ENCODE measurements at regions not wholly inside any gene's neighbourhood (a gene's known extent, or its start where the extent isn't known, plus 50 kb on each side); places are given as distances from the start of the nearest gene placed in this dataset.

DNA sequence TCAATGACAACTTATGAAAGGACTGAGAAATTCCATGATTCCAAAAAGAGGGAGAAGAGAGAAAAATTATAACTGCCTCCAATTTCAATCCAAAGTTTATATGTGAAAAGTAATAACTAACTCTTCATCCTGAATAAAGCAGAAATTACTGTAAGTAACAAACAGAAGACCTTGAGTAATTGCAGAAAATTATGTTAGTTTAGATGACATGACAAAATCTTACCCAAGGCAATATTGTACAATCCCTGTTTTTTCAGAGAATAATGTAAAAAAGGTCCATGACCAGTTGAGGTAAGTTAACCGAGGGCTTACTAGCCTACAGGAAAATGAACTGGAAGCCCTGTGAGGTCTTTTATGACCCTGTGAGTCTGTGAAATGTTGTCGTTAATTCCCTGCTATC is 949.5 kb upstream of the SOX9 start:
- DNase-seq (ENCODE audit: low read depth, low spot score): no peak
- CTCF ChIA-PET: no interaction called here
- in situ Hi-C loops (cut with HindIII; ENCODE audit: low pct_unique_long_range_greater_than_20kb, low sequenced_read_pairs): no loop called here
- ATAC-seq: no peak
- peaks cover 2% of the 10 kb centered on the region; the same call in 1 of the 2 replicates for H3K27me3 ChIP-seq (ENCODE audit: control insufficient read depth, insufficient read depth, low read length)
- H3K4me1 ChIP-seq (ENCODE audit: control insufficient read depth, insufficient read depth, low read length): no peaks in the 10 kb centered on the region
- TF ChIP-seq, protein P1, sequence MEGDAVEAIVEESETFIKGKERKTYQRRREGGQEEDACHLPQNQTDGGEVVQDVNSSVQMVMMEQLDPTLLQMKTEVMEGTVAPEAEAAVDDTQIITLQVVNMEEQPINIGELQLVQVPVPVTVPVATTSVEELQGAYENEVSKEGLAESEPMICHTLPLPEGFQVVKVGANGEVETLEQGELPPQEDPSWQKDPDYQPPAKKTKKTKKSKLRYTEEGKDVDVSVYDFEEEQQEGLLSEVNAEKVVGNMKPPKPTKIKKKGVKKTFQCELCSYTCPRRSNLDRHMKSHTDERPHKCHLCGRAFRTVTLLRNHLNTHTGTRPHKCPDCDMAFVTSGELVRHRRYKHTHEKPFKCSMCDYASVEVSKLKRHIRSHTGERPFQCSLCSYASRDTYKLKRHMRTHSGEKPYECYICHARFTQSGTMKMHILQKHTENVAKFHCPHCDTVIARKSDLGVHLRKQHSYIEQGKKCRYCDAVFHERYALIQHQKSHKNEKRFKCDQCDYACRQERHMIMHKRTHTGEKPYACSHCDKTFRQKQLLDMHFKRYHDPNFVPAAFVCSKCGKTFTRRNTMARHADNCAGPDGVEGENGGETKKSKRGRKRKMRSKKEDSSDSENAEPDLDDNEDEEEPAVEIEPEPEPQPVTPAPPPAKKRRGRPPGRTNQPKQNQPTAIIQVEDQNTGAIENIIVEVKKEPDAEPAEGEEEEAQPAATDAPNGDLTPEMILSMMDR (IDR thresholded peaks at IDR 0.05): no peak
- TF ChIP-seq TCF7L2 (IDR thresholded peaks at IDR 0.05; ENCODE audit: low read depth, low read length) (no peak), SIN3A (IDR thresholded peaks at IDR 0.05; ENCODE audit: borderline replicate concordance, insufficient read depth, low read depth, low read length) (no peak), POLR2AphosphoS5 (IDR thresholded peaks at IDR 0.05; ENCODE audit: low read depth, low read length) (no peak)
- TF ChIP-seq, protein P2, sequence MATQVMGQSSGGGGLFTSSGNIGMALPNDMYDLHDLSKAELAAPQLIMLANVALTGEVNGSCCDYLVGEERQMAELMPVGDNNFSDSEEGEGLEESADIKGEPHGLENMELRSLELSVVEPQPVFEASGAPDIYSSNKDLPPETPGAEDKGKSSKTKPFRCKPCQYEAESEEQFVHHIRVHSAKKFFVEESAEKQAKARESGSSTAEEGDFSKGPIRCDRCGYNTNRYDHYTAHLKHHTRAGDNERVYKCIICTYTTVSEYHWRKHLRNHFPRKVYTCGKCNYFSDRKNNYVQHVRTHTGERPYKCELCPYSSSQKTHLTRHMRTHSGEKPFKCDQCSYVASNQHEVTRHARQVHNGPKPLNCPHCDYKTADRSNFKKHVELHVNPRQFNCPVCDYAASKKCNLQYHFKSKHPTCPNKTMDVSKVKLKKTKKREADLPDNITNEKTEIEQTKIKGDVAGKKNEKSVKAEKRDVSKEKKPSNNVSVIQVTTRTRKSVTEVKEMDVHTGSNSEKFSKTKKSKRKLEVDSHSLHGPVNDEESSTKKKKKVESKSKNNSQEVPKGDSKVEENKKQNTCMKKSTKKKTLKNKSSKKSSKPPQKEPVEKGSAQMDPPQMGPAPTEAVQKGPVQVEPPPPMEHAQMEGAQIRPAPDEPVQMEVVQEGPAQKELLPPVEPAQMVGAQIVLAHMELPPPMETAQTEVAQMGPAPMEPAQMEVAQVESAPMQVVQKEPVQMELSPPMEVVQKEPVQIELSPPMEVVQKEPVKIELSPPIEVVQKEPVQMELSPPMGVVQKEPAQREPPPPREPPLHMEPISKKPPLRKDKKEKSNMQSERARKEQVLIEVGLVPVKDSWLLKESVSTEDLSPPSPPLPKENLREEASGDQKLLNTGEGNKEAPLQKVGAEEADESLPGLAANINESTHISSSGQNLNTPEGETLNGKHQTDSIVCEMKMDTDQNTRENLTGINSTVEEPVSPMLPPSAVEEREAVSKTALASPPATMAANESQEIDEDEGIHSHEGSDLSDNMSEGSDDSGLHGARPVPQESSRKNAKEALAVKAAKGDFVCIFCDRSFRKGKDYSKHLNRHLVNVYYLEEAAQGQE (IDR thresholded peaks at IDR 0.05; ENCODE audit: insufficient read depth in 1 of 2, low read depth in 2 of 2, low read length in 1 of 2): no peak
- H3K4me3 ChIP-seq (ENCODE audit: low read depth in 2 of 2, low read length in 2 of 2): no peak overlapping the region
- intact Hi-C loops (cut with micrococcal nuclease; ENCODE audit: unreplicated experiment): no loop called here
- POLR2A ChIA-PET: no interaction called here
- H3K36me3 ChIP-seq (ENCODE audit: control insufficient read depth, insufficient read depth, low read length): no peaks in the 10 kb centered on the region
- BruUV-seq (replicated peaks): no TSS peak
- no peak overlapping the region for H3K27ac ChIP-seq (ENCODE audit: low read length)
- H3K9me3 ChIP-seq (ENCODE audit: control insufficient read depth, insufficient read depth, low read depth, low read length): no peaks in the 10 kb centered on the region

DNA sequence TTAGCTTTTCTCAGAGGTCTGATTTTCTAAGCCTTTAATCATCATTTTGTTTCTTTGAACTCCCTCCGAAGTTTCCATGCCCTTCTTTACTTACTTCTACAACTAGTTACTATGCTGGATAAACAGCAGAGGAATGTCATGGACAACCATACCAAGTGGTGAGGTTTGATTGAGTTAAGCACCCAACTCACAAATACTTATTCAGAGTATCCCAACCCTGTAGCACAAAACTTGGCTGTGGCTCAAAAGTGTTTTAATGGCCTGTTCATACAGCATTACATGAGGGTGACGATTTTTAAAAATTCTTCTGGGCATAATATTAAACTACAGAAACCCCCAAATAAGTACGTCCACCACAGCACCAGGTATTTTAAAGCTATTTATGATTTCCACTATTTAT is 946.8 kb upstream of the SOX9 start:
- TF ChIP-seq SIN3A (IDR thresholded peaks at IDR 0.05; ENCODE audit: borderline replicate concordance, insufficient read depth, low read depth, low read length): no peak
- TF ChIP-seq, protein P1 (IDR thresholded peaks at IDR 0.05): no peak
- in situ Hi-C loops (cut with HindIII; ENCODE audit: low pct_unique_long_range_greater_than_20kb, low sequenced_read_pairs) (no loop called here), intact Hi-C loops (cut with micrococcal nuclease; ENCODE audit: unreplicated experiment) (no loop called here)
- no peak overlapping the region for H3K27ac ChIP-seq (ENCODE audit: low read length)
- H3K4me3 ChIP-seq (ENCODE audit: low read depth in 2 of 2, low read length in 2 of 2): no peak overlapping the region
- no peaks in the 10 kb centered on the region for H3K9me3 ChIP-seq (ENCODE audit: control insufficient read depth, insufficient read depth, low read depth, low read length)
- no peaks in the 10 kb centered on the region for H3K36me3 ChIP-seq (ENCODE audit: control insufficient read depth, insufficient read depth, low read length)
- H3K27me3 ChIP-seq (ENCODE audit: control insufficient read depth, insufficient read depth, low read length): no peaks in the 10 kb centered on the region
- CTCF ChIA-PET: no interaction called here
- BruUV-seq (replicated peaks): no TSS peak
- POLR2A ChIA-PET: no interaction called here
- no peaks in the 10 kb centered on the region for H3K4me1 ChIP-seq (ENCODE audit: control insufficient read depth, insufficient read depth, low read length)
- ATAC-seq: no peak
- DNase-seq (ENCODE audit: low read depth, low spot score): no peak

DNA sequence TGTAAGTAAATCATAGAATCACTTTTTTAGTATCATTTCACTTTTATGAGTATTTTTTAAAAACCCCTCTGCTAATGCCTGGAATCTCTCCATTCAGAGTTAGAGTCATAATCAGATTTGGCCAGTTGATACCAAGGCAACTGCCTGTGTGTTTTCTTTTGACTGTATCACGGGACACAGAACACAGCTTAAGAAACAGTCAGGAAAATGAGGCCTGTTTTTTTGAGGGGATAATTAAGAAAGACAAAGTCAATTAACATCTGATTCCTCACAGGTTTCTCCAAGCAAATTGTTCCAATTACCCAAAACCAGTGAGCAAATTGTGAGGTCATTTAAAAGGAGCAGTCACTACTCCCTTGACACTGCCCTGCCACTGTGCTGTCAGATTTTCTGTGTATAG is 944.5 kb upstream of the SOX9 start:
- Histone ChIP-seq H3K36me3 (ENCODE audit: control insufficient read depth, insufficient read depth, low read length) (no peaks in the 10 kb centered on the region), H3K4me1 (ENCODE audit: control insufficient read depth, insufficient read depth, low read length) (no peaks in the 10 kb centered on the region), H3K9me3 (ENCODE audit: control insufficient read depth, insufficient read depth, low read depth, low read length) (no peaks in the 10 kb centered on the region), H3K27ac (ENCODE audit: low read length) (no peak overlapping the region), H3K27me3 (ENCODE audit: control insufficient read depth, insufficient read depth, low read length) (no peaks in the 10 kb centered on the region), H3K4me3 (ENCODE audit: low read depth in 2 of 2, low read length in 2 of 2) (no peak overlapping the region)
- BruUV-seq (replicated peaks): no TSS peak
- TF ChIP-seq SIN3A (IDR thresholded peaks at IDR 0.05; ENCODE audit: borderline replicate concordance, insufficient read depth, low read depth, low read length) (no peak), POLR2AphosphoS5 (IDR thresholded peaks at IDR 0.05; ENCODE audit: low read depth, low read length) (no peak), TCF7L2 (IDR thresholded peaks at IDR 0.05; ENCODE audit: low read depth, low read length) (no peak)
- TF ChIP-seq, protein P2 (IDR thresholded peaks at IDR 0.05; ENCODE audit: insufficient read depth in 1 of 2, low read depth in 2 of 2, low read length in 1 of 2): no peak
- TF ChIP-seq, protein P1 (IDR thresholded peaks at IDR 0.05): no peak
- CTCF ChIA-PET: no interaction called here
- DNase-seq (ENCODE audit: low read depth, low spot score): no peak
- no peak for ATAC-seq
- in situ Hi-C loops (cut with HindIII; ENCODE audit: low pct_unique_long_range_greater_than_20kb, low sequenced_read_pairs) (no loop called here), intact Hi-C loops (cut with micrococcal nuclease; ENCODE audit: unreplicated experiment) (no loop called here)
- POLR2A ChIA-PET: no interaction called here

Data from Panc1 (cell line).